ENCODE measurements at regions not wholly inside any gene's neighbourhood (a gene's known extent, or its start where the extent isn't known, plus 50 kb on each side); places are given as distances from the start of the nearest gene placed in this dataset.
"Not testable (repeated sequence)": the region's sequence is repeated elsewhere in the genome, so short reads cannot be mapped to it uniquely, and the experiment has no call there.

- H3K36me3 ChIP-seq (ENCODE audit: control insufficient read depth in 1 of 2, insufficient read depth in 2 of 2, low read length in 2 of 2), result no peaks in the 10 kb centered on the region
- peak overlapping the region; percentile 1 to 44 for H3K4me3 ChIP-seq (ENCODE audit: low read depth in 1 of 2, low read length in 2 of 2)
- H3K27me3 ChIP-seq (ENCODE audit: control insufficient read depth in 1 of 2, insufficient read depth in 2 of 2, low read length in 2 of 2), result no peaks in the 10 kb centered on the region
- H3K9me3 ChIP-seq (ENCODE audit: control insufficient read depth in 1 of 2, low read length in 2 of 2), result no peaks in the 10 kb centered on the region
- no peak overlapping the region for H3K9ac ChIP-seq (ENCODE audit: low read depth in 1 of 2, low read length in 2 of 2)
- H3K4me1 ChIP-seq (ENCODE audit: control insufficient read depth in 1 of 2, insufficient read depth in 2 of 2, low read length in 2 of 2), result peaks cover 8 to 19% of the 10 kb centered on the region in 2 donors
- no peak overlapping the region for H3K27ac ChIP-seq (ENCODE audit: low read depth, low read length)
These were observed 110.1 kb upstream of the GRIN3A start for GRCh38 chr9:101848485-101848919.

- no peaks in the 10 kb centered on the region for H3K27me3 ChIP-seq (ENCODE audit: control insufficient read depth in 1 of 2, insufficient read depth in 2 of 2, low read length in 2 of 2)
- H3K9ac ChIP-seq (ENCODE audit: low read depth in 1 of 2, low read length in 2 of 2), result no peak overlapping the region
- no peak overlapping the region for H3K27ac ChIP-seq (ENCODE audit: low read depth, low read length)
- no peaks in the 10 kb centered on the region for H3K36me3 ChIP-seq (ENCODE audit: control insufficient read depth in 1 of 2, insufficient read depth in 2 of 2, low read length in 2 of 2)
- peaks cover 8 to 19% of the 10 kb centered on the region in 2 donors for H3K4me1 ChIP-seq (ENCODE audit: control insufficient read depth in 1 of 2, insufficient read depth in 2 of 2, low read length in 2 of 2)
- no peaks in the 10 kb centered on the region for H3K9me3 ChIP-seq (ENCODE audit: control insufficient read depth in 1 of 2, low read length in 2 of 2)
- H3K4me3 ChIP-seq (ENCODE audit: low read depth in 1 of 2, low read length in 2 of 2), result no peak overlapping the region
These were observed 107.7 kb upstream of the GRIN3A start for GRCh38 chr9:101846161-101846560.

- no peaks in the 10 kb centered on the region for H3K27me3 ChIP-seq (ENCODE audit: control insufficient read depth in 1 of 2, insufficient read depth in 2 of 2, low read length in 2 of 2)
- H3K36me3 ChIP-seq (ENCODE audit: control insufficient read depth in 1 of 2, insufficient read depth in 2 of 2, low read length in 2 of 2), result no peaks in the 10 kb centered on the region
- H3K4me1 ChIP-seq (ENCODE audit: control insufficient read depth in 1 of 2, insufficient read depth in 2 of 2, low read length in 2 of 2), result no peaks in the 10 kb centered on the region
- H3K9ac ChIP-seq (ENCODE audit: low read depth in 1 of 2, low read length in 2 of 2), result no peak overlapping the region
- no peak overlapping the region for H3K27ac ChIP-seq (ENCODE audit: low read depth, low read length)
- no peak overlapping the region for H3K4me3 ChIP-seq (ENCODE audit: low read depth in 1 of 2, low read length in 2 of 2)
- no peaks in the 10 kb centered on the region for H3K9me3 ChIP-seq (ENCODE audit: control insufficient read depth in 1 of 2, low read length in 2 of 2)
These were observed 102.3 kb upstream of the GRIN3A start for GRCh38 chr9:101840694-101841188.

GRCh38 chr9:101838988-101839387 lies 100.5 kb upstream of the GRIN3A start:
- H3K4me1 ChIP-seq (ENCODE audit: control insufficient read depth in 1 of 2, insufficient read depth in 2 of 2, low read length in 2 of 2); H3K36me3 ChIP-seq (ENCODE audit: control insufficient read depth in 1 of 2, insufficient read depth in 2 of 2, low read length in 2 of 2); H3K27ac ChIP-seq (ENCODE audit: low read depth, low read length); H3K4me3 ChIP-seq (ENCODE audit: low read depth in 1 of 2, low read length in 2 of 2); H3K9ac ChIP-seq (ENCODE audit: low read depth in 1 of 2, low read length in 2 of 2); H3K9me3 ChIP-seq (ENCODE audit: control insufficient read depth in 1 of 2, low read length in 2 of 2); H3K27me3 ChIP-seq (ENCODE audit: control insufficient read depth in 1 of 2, insufficient read depth in 2 of 2, low read length in 2 of 2): not testable (repeated sequence)

GRCh38 chr9:101836021-101836420 lies 97.6 kb upstream of the GRIN3A start:
- Histone ChIP-seq H3K9ac (ENCODE audit: low read depth in 1 of 2, low read length in 2 of 2) (no peak overlapping the region), H3K27me3 (ENCODE audit: control insufficient read depth in 1 of 2, insufficient read depth in 2 of 2, low read length in 2 of 2) (no peaks in the 10 kb centered on the region), H3K4me1 (ENCODE audit: control insufficient read depth in 1 of 2, insufficient read depth in 2 of 2, low read length in 2 of 2) (peaks cover 5 to 9% of the 10 kb centered on the region in 2 donors)

GRCh38 chr9:101832486-101832885 lies 94.0 kb upstream of the GRIN3A start:
- H3K27me3 ChIP-seq (ENCODE audit: control insufficient read depth in 1 of 2, insufficient read depth in 2 of 2, low read length in 2 of 2), result no peaks in the 10 kb centered on the region
- H3K9ac ChIP-seq (ENCODE audit: low read depth in 1 of 2, low read length in 2 of 2), result no peak overlapping the region
- peaks cover 5 to 9% of the 10 kb centered on the region in 2 donors for H3K4me1 ChIP-seq (ENCODE audit: control insufficient read depth in 1 of 2, insufficient read depth in 2 of 2, low read length in 2 of 2)
- H3K4me3 ChIP-seq (ENCODE audit: low read depth in 1 of 2, low read length in 2 of 2), result no peak overlapping the region
- H3K9me3 ChIP-seq (ENCODE audit: control insufficient read depth in 1 of 2, low read length in 2 of 2), result no peaks in the 10 kb centered on the region
- H3K27ac ChIP-seq (ENCODE audit: low read depth, low read length), result no peak overlapping the region
- H3K36me3 ChIP-seq (ENCODE audit: control insufficient read depth in 1 of 2, insufficient read depth in 2 of 2, low read length in 2 of 2), result no peaks in the 10 kb centered on the region

More at GRCh38 chr9:101836021-101836420, 97.6 kb upstream of the GRIN3A start:
- H3K9me3 ChIP-seq (ENCODE audit: control insufficient read depth in 1 of 2, low read length in 2 of 2), result no peaks in the 10 kb centered on the region
- no peak overlapping the region for H3K4me3 ChIP-seq (ENCODE audit: low read depth in 1 of 2, low read length in 2 of 2)
- no peaks in the 10 kb centered on the region for H3K36me3 ChIP-seq (ENCODE audit: control insufficient read depth in 1 of 2, insufficient read depth in 2 of 2, low read length in 2 of 2)
- no peak overlapping the region for H3K27ac ChIP-seq (ENCODE audit: low read depth, low read length)

- not testable (repeated sequence) for H3K9ac ChIP-seq (ENCODE audit: low read depth in 1 of 2, low read length in 2 of 2); H3K4me1 ChIP-seq (ENCODE audit: control insufficient read depth in 1 of 2, insufficient read depth in 2 of 2, low read length in 2 of 2)
These were observed 83.0 kb upstream of the GRIN3A start for GRCh38 chr9:101821450-101821849.

GRCh38 chr9:101820983-101821382 lies 82.5 kb upstream of the GRIN3A start:
- H3K27me3 ChIP-seq (ENCODE audit: control insufficient read depth in 1 of 2, insufficient read depth in 2 of 2, low read length in 2 of 2); H3K36me3 ChIP-seq (ENCODE audit: control insufficient read depth in 1 of 2, insufficient read depth in 2 of 2, low read length in 2 of 2); H3K4me3 ChIP-seq (ENCODE audit: low read depth in 1 of 2, low read length in 2 of 2); H3K9ac ChIP-seq (ENCODE audit: low read depth in 1 of 2, low read length in 2 of 2); H3K27ac ChIP-seq (ENCODE audit: low read depth, low read length); H3K9me3 ChIP-seq (ENCODE audit: control insufficient read depth in 1 of 2, low read length in 2 of 2); H3K4me1 ChIP-seq (ENCODE audit: control insufficient read depth in 1 of 2, insufficient read depth in 2 of 2, low read length in 2 of 2): not testable (repeated sequence)

More at GRCh38 chr9:101821450-101821849, 83.0 kb upstream of the GRIN3A start:
- not testable (repeated sequence) for H3K36me3 ChIP-seq (ENCODE audit: control insufficient read depth in 1 of 2, insufficient read depth in 2 of 2, low read length in 2 of 2); H3K27me3 ChIP-seq (ENCODE audit: control insufficient read depth in 1 of 2, insufficient read depth in 2 of 2, low read length in 2 of 2); H3K27ac ChIP-seq (ENCODE audit: low read depth, low read length); H3K9me3 ChIP-seq (ENCODE audit: control insufficient read depth in 1 of 2, low read length in 2 of 2); H3K4me3 ChIP-seq (ENCODE audit: low read depth in 1 of 2, low read length in 2 of 2)

GRCh38 chr9:101814064-101814463 lies 75.6 kb upstream of the GRIN3A start:
- H3K27me3 ChIP-seq (ENCODE audit: control insufficient read depth in 1 of 2, insufficient read depth in 2 of 2, low read length in 2 of 2), result no peaks in the 10 kb centered on the region
- H3K4me3 ChIP-seq (ENCODE audit: low read depth in 1 of 2, low read length in 2 of 2), result no peak overlapping the region
- no peaks in the 10 kb centered on the region for H3K36me3 ChIP-seq (ENCODE audit: control insufficient read depth in 1 of 2, insufficient read depth in 2 of 2, low read length in 2 of 2)
- H3K9me3 ChIP-seq (ENCODE audit: control insufficient read depth in 1 of 2, low read length in 2 of 2), result no peaks in the 10 kb centered on the region
- H3K9ac ChIP-seq (ENCODE audit: low read depth in 1 of 2, low read length in 2 of 2), result no peak overlapping the region
- no peak overlapping the region for H3K27ac ChIP-seq (ENCODE audit: low read depth, low read length)
- peaks cover 0 to 10% of the 10 kb centered on the region in 2 donors for H3K4me1 ChIP-seq (ENCODE audit: control insufficient read depth in 1 of 2, insufficient read depth in 2 of 2, low read length in 2 of 2)

GRCh38 chr9:101807879-101808278 lies 69.4 kb upstream of the GRIN3A start:
- H3K27ac ChIP-seq (ENCODE audit: low read depth, low read length); H3K27me3 ChIP-seq (ENCODE audit: control insufficient read depth in 1 of 2, insufficient read depth in 2 of 2, low read length in 2 of 2); H3K9me3 ChIP-seq (ENCODE audit: control insufficient read depth in 1 of 2, low read length in 2 of 2); H3K4me3 ChIP-seq (ENCODE audit: low read depth in 1 of 2, low read length in 2 of 2); H3K36me3 ChIP-seq (ENCODE audit: control insufficient read depth in 1 of 2, insufficient read depth in 2 of 2, low read length in 2 of 2); H3K4me1 ChIP-seq (ENCODE audit: control insufficient read depth in 1 of 2, insufficient read depth in 2 of 2, low read length in 2 of 2); H3K9ac ChIP-seq (ENCODE audit: low read depth in 1 of 2, low read length in 2 of 2): not testable (repeated sequence)

- H3K9me3 ChIP-seq (ENCODE audit: control insufficient read depth in 1 of 2, low read length in 2 of 2), result no peaks in the 10 kb centered on the region
- H3K4me1 ChIP-seq (ENCODE audit: control insufficient read depth in 1 of 2, insufficient read depth in 2 of 2, low read length in 2 of 2), result no peaks in the 10 kb centered on the region
- H3K27ac ChIP-seq (ENCODE audit: low read depth, low read length), result no peak overlapping the region
- H3K9ac ChIP-seq (ENCODE audit: low read depth in 1 of 2, low read length in 2 of 2), result no peak overlapping the region
- H3K36me3 ChIP-seq (ENCODE audit: control insufficient read depth in 1 of 2, insufficient read depth in 2 of 2, low read length in 2 of 2), result no peaks in the 10 kb centered on the region
- H3K4me3 ChIP-seq (ENCODE audit: low read depth in 1 of 2, low read length in 2 of 2), result no peak overlapping the region
- no peaks in the 10 kb centered on the region for H3K27me3 ChIP-seq (ENCODE audit: control insufficient read depth in 1 of 2, insufficient read depth in 2 of 2, low read length in 2 of 2)
These were observed 57.6 kb upstream of the GRIN3A start for GRCh38 chr9:101796044-101796443.

Measured in duodenal mucosa (tissue), 2 donors.